ENCODE measurements at regions not wholly inside any gene's neighbourhood (a gene's known extent, or its start where the extent isn't known, plus 50 kb on each side); places are given as distances from the start of the nearest gene placed in this dataset.

- TF ChIP-seq CTCF (IDR thresholded peaks at IDR 0.05; ENCODE audit: control extremely low read depth in 1 of 3, insufficient read depth in 1 of 3, low read depth in 1 of 3, low read length in 3 of 3) (no peak), BACH1 (IDR thresholded peaks at IDR 0.05; ENCODE audit: low read length) (no peak), CEBPB (IDR thresholded peaks at IDR 0.05; ENCODE audit: low read depth, low read length) (no peak), KDM5A (IDR thresholded peaks at IDR 0.05; ENCODE audit: low read length) (no peak)
Observed at GRCh38 chr1:239703075-239703474, 316.7 kb downstream of the CHRM3 start (continued).

All from H1 (cell line).